H1 (cell line): ENCODE measurements at regions not wholly inside any gene's neighbourhood (a gene's known extent, or its start where the extent isn't known, plus 50 kb on each side); places are given as distances from the start of the nearest gene placed in this dataset.

Experiments
- TF ChIP-seq, protein P1 (sequence below): fragments of 300-600 bp; sonication (generic); IDR thresholded peaks from 2 replicates; pipeline ENCODE4 v1.7.1; 2012; ENCODE audit warnings: low read length, moderate library complexity, mild to moderate bottlenecking, inconsistent platforms; ENCODE audit not compliant: insufficient replicate concordance

DNA sequence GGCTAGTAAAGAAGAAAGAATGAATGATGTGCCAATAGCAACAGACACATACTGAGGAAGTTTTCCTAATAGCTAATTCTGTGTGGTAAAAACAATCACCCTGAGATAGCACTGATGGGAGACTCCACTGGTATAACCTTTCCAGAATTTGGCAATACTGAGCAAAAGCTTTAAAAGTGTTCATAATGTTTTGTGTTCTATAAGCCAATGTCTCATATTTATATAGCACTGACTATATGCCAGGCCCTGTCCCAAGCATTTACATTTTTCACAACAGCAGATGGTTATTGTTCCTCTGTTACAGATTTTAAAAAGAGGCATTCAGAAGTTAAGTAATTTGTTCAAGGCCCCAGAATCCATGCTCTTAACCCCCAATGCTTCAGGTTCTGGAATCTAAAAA lies 108.0 kb upstream of the DST start (continued):
- TF ChIP-seq, protein P1, sequence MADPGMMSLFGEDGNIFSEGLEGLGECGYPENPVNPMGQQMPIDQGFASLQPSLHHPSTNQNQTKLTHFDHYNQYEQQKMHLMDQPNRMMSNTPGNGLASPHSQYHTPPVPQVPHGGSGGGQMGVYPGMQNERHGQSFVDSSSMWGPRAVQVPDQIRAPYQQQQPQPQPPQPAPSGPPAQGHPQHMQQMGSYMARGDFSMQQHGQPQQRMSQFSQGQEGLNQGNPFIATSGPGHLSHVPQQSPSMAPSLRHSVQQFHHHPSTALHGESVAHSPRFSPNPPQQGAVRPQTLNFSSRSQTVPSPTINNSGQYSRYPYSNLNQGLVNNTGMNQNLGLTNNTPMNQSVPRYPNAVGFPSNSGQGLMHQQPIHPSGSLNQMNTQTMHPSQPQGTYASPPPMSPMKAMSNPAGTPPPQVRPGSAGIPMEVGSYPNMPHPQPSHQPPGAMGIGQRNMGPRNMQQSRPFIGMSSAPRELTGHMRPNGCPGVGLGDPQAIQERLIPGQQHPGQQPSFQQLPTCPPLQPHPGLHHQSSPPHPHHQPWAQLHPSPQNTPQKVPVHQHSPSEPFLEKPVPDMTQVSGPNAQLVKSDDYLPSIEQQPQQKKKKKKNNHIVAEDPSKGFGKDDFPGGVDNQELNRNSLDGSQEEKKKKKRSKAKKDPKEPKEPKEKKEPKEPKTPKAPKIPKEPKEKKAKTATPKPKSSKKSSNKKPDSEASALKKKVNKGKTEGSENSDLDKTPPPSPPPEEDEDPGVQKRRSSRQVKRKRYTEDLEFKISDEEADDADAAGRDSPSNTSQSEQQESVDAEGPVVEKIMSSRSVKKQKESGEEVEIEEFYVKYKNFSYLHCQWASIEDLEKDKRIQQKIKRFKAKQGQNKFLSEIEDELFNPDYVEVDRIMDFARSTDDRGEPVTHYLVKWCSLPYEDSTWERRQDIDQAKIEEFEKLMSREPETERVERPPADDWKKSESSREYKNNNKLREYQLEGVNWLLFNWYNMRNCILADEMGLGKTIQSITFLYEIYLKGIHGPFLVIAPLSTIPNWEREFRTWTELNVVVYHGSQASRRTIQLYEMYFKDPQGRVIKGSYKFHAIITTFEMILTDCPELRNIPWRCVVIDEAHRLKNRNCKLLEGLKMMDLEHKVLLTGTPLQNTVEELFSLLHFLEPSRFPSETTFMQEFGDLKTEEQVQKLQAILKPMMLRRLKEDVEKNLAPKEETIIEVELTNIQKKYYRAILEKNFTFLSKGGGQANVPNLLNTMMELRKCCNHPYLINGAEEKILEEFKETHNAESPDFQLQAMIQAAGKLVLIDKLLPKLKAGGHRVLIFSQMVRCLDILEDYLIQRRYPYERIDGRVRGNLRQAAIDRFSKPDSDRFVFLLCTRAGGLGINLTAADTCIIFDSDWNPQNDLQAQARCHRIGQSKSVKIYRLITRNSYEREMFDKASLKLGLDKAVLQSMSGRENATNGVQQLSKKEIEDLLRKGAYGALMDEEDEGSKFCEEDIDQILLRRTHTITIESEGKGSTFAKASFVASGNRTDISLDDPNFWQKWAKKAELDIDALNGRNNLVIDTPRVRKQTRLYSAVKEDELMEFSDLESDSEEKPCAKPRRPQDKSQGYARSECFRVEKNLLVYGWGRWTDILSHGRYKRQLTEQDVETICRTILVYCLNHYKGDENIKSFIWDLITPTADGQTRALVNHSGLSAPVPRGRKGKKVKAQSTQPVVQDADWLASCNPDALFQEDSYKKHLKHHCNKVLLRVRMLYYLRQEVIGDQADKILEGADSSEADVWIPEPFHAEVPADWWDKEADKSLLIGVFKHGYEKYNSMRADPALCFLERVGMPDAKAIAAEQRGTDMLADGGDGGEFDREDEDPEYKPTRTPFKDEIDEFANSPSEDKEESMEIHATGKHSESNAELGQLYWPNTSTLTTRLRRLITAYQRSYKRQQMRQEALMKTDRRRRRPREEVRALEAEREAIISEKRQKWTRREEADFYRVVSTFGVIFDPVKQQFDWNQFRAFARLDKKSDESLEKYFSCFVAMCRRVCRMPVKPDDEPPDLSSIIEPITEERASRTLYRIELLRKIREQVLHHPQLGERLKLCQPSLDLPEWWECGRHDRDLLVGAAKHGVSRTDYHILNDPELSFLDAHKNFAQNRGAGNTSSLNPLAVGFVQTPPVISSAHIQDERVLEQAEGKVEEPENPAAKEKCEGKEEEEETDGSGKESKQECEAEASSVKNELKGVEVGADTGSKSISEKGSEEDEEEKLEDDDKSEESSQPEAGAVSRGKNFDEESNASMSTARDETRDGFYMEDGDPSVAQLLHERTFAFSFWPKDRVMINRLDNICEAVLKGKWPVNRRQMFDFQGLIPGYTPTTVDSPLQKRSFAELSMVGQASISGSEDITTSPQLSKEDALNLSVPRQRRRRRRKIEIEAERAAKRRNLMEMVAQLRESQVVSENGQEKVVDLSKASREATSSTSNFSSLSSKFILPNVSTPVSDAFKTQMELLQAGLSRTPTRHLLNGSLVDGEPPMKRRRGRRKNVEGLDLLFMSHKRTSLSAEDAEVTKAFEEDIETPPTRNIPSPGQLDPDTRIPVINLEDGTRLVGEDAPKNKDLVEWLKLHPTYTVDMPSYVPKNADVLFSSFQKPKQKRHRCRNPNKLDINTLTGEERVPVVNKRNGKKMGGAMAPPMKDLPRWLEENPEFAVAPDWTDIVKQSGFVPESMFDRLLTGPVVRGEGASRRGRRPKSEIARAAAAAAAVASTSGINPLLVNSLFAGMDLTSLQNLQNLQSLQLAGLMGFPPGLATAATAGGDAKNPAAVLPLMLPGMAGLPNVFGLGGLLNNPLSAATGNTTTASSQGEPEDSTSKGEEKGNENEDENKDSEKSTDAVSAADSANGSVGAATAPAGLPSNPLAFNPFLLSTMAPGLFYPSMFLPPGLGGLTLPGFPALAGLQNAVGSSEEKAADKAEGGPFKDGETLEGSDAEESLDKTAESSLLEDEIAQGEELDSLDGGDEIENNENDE = no peak
